SK-MEL-5 (cell line): ENCODE measurements at regions not wholly inside any gene's neighbourhood (a gene's known extent, or its start where the extent isn't known, plus 50 kb on each side); places are given as distances from the start of the nearest gene placed in this dataset.

Source experiments
- DNase-seq: peaks from one replicate; pipeline ENCODE4 v3.0.0-alpha.2; 2016; ENCODE audit warnings: low read depth, low spot score
- in situ Hi-C: cut with HindIII; loops from 2 replicates; pipeline ENCODE4 v1.10.0; 2016; ENCODE audit warnings: low sequenced_read_pairs, high pct_unique_total_duplicates, low pct_unique_long_range_greater_than_20kb

DNA sequence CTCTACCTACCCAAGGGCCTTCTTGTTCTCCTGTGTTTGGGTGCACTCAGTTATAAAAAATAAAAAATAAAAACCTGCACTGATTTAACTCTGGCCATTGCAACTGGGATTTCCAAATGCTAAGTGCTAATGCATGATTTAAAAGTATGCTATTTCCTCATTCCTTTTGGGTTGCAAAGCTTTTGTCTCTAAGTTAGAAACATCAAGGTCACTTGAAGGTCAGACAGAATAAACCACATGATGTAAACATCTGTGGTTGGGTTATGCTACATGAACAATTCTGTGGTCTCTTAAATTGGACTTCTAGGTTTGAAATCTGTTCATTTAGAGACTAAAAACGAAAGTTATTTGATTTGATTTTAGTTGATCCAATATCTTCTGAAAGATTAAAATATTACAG lies 1547.4 kb upstream of the TENM3 start:
- in situ Hi-C loops, result no loop called here
- no peak for DNase-seq

GRCh38 chr4:180696460-180697092 lies 1546.6 kb upstream of the TENM3 start:
- DNase-seq, result no peak
- in situ Hi-C loops, result no loop called here

GRCh38 chr4:180698550-180699195 lies 1544.5 kb upstream of the TENM3 start:
- peak; percentile 2 for DNase-seq
- in situ Hi-C loops, result no loop called here

DNA sequence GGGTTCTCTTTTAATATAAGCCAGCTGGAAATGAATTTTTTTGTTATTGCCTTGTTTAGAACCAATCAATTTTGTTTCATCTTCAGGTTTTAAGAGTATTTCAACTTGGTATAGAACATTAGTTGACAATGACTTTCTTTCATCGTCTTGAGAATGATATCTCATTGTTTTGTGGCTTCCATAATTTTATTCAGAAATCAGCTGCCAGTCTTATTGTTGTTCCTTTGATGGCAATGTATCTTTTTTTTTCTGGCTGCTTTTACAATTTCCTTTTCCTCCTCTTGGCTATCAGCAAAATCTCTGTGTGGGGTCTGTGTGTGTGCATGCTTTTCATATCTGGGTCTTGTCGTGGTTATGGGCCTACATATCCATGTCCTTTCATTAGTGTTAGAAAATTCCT lies 1536.4 kb upstream of the TENM3 start:
- in situ Hi-C loops, result no loop called here
- no peak for DNase-seq

- in situ Hi-C loops, result no loop called here
- no peak for DNase-seq
Observed at GRCh38 chr4:180710628-180711337, 1532.4 kb upstream of the TENM3 start.

- DNase-seq, result no peak
- in situ Hi-C loops, result no loop called here
Observed at GRCh38 chr4:180717451-180718033, 1525.7 kb upstream of the TENM3 start.

DNA sequence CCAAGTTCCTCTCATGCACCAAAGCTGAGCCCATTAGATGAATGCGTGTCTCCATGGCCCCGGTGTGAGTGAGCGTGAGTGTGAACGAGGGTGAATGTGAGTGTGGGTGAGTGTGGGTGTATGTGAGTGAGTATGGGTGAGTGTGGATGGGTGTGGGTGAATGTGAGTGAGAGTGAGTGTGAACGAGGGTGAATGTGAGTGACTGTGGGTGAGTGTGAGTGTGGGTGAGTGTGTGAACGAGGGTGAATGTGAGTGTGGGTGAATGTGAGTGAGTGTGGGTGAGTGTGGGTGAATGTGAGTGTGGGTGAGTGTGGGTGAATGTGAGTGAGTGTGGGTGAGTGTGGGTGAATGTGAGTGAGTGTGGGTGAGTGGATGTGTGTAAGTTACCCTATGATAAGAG lies 1521.8 kb upstream of the TENM3 start:
- in situ Hi-C loops, result no loop called here
- no peak for DNase-seq

DNA sequence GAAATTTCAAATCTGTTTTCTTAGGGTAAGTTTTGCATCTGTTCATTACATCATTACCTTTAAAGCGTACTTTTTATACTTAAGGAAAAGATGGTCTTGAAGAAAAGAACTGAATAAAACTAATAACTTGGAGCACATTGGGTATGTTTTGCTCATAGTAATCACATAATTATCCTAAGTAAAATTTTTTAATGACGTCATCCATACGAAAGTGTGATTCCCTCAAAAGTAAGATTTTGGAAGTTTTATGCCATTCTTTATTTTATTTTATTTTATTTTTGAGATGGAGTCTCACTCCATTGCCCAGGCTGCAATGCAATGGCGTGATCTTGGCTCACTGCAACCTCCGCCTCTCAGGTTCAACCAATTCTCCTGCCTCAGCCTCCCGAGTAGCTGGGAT lies 1516.6 kb upstream of the TENM3 start:
- in situ Hi-C loops, result no loop called here
- DNase-seq, result no peak

- in situ Hi-C loops, result no loop called here
- no peak for DNase-seq
Observed at GRCh38 chr4:180727478-180727877, 1515.7 kb upstream of the TENM3 start.

DNA sequence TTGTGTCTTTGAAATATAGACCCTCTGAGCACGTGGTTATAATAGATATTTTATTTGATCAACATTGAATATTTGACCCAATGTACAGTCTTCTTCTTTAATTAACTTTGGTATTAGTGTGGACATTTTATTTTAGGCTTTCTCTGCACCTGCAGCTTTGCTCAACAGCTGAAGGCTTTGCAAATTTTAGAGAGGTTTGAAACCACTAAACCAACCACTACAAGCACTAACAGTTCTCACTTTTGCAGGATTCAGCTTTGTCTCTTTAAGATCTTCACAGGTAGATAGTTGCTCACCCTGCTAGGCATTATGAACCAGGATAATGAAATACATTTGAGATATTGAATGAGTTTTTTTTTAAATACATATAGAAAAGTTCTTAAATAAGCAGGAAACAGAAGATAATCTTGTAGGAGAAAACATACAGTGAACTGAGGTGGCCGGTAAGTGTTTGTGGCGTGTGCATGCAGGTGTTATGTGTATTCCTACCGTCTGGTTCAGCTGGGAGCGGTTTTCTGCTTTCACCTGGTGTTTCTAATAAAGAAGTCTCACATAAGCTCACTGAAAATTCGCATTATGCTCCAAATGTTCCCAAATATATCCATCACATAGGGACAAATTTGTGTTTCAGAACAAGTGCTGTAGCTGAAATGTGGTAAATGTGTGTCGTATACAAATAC lies 1508.3 kb upstream of the TENM3 start:
- in situ Hi-C loops, result no loop called here
- no peak for DNase-seq

DNA sequence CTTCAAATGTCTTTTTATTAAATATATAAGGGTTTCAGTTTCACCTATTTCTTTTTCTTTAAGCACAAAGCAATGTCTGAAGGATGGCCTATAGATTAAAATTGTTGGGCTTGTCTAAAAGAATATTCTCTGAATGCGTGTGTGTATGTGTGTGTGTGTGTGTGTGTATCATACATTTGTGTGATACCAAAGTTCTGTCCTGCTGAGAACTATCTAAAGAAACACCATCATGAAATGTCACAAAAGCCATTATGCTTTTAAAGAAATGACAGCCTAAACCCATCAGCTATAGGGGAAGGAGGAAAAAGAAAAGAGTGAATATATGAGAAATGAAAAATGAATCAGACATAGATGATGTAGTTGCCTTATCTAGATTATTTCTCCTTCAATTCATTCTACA lies 1501.5 kb upstream of the TENM3 start:
- DNase-seq, result no peak
- in situ Hi-C loops, result no loop called here

DNA sequence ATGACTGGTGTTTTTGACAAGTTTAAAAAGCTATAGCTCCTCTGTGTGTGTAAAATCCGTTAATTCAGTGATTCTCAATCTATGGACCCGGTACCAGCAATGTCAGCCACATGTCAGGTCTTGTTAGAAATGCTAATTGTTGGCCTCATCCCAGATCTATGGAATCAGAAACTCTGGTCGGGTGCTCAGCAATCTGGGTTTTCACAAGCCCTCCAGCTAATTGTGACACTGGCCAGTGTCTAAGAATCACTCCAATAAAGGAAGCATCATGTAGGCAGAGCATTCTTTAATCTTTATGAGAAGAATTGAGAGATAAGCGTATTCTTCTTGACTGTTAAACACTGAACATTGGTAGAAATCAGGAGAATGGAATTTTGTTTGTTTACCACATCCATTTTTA lies 1498.2 kb upstream of the TENM3 start:
- in situ Hi-C loops, result no loop called here
- no peak for DNase-seq

- DNase-seq, result no peak
Observed at GRCh38 chr4:180751009-180751408, 1492.2 kb upstream of the TENM3 start.

GRCh38 chr4:180757927-180758326 lies 1485.3 kb upstream of the TENM3 start:
- no peak for DNase-seq
- in situ Hi-C loops, result no loop called here

More at GRCh38 chr4:180751009-180751408, 1492.2 kb upstream of the TENM3 start:
- in situ Hi-C loops, result no loop called here

DNA sequence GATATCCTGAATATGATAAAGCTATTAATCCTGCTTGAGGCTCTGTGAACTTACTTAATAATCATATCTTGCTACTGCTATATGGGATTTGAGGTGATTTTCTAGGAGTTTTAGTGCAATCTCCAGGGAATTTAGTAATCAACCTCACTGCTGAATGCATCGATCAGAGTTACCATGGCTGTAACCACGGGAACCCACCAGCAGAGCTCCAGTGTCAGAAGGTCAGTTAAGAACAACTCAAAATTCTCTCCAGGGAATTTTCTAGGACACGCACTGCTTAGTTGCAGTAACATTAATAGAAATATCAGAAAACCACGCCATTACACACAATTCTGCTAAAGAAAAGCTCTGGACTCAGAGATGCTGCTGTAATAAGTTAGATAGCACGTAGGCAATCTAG lies 1477.2 kb upstream of the TENM3 start:
- in situ Hi-C loops, result no loop called here
- no peak for DNase-seq

DNA sequence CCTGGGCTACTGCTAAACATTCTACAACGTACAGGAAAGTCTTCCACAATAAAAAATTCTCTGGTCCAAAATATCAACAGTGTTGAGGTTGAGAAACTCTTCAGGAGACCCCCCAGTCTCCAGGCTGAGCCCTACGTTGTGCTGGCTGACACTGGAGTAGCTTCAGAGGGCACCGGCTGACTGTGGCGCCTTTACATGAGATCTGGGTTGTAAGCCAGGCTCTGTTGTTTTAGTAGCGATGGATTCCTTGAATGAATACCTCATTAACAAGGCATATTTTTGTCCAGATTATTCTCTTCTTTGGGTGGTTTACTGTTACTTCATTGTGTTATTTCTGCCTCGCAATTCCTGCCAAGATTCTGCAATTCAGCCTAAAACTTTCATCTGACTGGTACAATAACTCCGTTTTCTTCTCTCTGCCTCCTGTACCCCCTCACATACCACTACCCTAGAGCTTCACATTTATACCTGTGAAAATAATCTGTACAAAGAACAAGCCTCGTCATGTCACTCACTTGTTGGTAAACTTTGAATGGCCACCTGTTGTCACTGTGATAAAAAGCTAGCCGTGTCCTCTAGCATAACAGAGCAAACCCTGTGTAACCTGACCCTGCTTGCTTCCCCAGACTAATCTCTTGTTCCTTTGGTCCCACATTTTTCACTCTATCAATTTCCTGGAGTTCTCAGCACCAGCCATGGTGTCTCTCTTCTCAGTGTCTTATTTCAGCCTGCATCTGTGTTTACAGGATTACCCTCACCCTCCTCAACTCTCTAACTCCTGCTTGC lies 1476.1 kb upstream of the TENM3 start:
- no peak for DNase-seq
- in situ Hi-C loops, result no loop called here

DNA sequence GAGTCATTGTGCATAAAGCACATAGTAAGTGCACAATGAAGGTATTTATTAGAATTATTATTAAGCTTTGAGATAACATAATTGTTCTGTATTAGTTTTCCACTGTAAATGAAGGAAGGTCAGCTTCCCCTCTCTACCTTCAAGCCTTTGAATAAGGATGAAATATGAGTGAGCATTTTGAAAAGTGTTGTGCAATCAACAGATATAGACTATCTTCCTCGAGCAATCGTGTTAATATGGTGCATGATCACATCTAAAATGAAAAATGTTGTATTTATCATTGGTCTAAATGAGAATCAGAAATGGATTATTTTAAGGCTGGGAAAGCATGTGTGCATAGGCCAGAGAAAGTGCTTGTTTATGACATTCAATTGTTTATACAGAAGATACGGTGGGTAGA lies 1474.6 kb upstream of the TENM3 start:
- in situ Hi-C loops, result no loop called here

More for the DNA sequence above, 1474.6 kb upstream of the TENM3 start:
- no peak for DNase-seq
